Activated CD8-positive, alpha-beta T cell treated with anti-CD3 and anti-CD28 coated beads for 36 hours (primary cell): ENCODE measurements at regions not wholly inside any gene's neighbourhood (a gene's known extent, or its start where the extent isn't known, plus 50 kb on each side); places are given as distances from the start of the nearest gene placed in this dataset.
"Not testable (repeated sequence)": the region's sequence is repeated elsewhere in the genome, so short reads cannot be mapped to it uniquely, and the experiment has no call there.

ENCODE experiments used
- ATAC-seq: fragments of 200-7000 bp; cut with Tn5 transposase; one replicate; pipeline ENCODE4 v1.10.0; 2021; ENCODE audit warnings: mild to moderate bottlenecking, moderate library complexity
- CTCF ChIA-PET: fragments of 350-600 bp; sonication (Branson Sonifier 250); formaldehyde crosslinking; loops from one replicate; lab custom pipeline; 2021; ENCODE audit warnings: antibody characterized with exemption; lab: Charles Lee
- POLR2A ChIA-PET: fragments of 350-600 bp; sonication (Branson Sonifier 250); formaldehyde crosslinking; loops from one replicate; lab custom pipeline; 2021; ENCODE audit warnings: antibody characterized with exemption; lab: Charles Lee
- DNase-seq: peaks from one replicate; pipeline ENCODE4 v3.0.0-alpha.2; 2020
- H3K27ac Mint-ChIP-seq: one replicate; pipeline ENCODE4 v1.8.0; 2021; ENCODE audit warnings: mild to moderate bottlenecking, mixed read lengths
- H3K27me3 Mint-ChIP-seq: one replicate; pipeline ENCODE4 v1.8.0; 2021; ENCODE audit warnings: mixed read lengths
- H3K36me3 Mint-ChIP-seq: one replicate; pipeline ENCODE4 v1.8.0; 2021; ENCODE audit warnings: low read depth, mixed read lengths
- H3K4me1 Mint-ChIP-seq: one replicate; pipeline ENCODE4 v1.8.0; 2021; ENCODE audit warnings: low read depth, mixed read lengths
- H3K4me3 Mint-ChIP-seq: one replicate; pipeline ENCODE4 v1.8.0; 2021; ENCODE audit warnings: mild to moderate bottlenecking, moderate library complexity, mixed read lengths
- H3K9me3 Mint-ChIP-seq: one replicate; pipeline ENCODE4 v1.8.0; 2021; ENCODE audit warnings: mixed read lengths
- CTCF ChIP-seq: fragments of 200-600 bp; IDR thresholded peaks from one replicate; pipeline ENCODE4 v1.8.0; 2022; ENCODE audit warnings: antibody characterized with exemption, mild to moderate bottlenecking
- intact Hi-C: fragments of 100-400 bp; cut with micrococcal nuclease; formaldehyde crosslinking; loops from one replicate; pipeline ENCODE4 v1.10.0; 2022

- Mint-ChIP-seq H3K27ac (no peak overlapping the region), H3K4me3 (no peak overlapping the region), H3K36me3 (no peaks in the 10 kb centered on the region), H3K27me3 (no peaks in the 10 kb centered on the region), H3K4me1 (no peaks in the 10 kb centered on the region), H3K9me3 (no peaks in the 10 kb centered on the region)
- POLR2A ChIA-PET: no interaction called here
- ATAC-seq (no peak), DNase-seq (no peak)
- TF ChIP-seq CTCF: no peak
- intact Hi-C loops: no loop called here
- CTCF ChIA-PET: no interaction called here
Measured at GRCh38 chr9:118659011-118659410, 710.2 kb downstream of the BRINP1 start.

GRCh38 chr9:118665226-118665919 lies 703.9 kb downstream of the BRINP1 start:
- H3K4me3 Mint-ChIP-seq: no peak overlapping the region
- ATAC-seq (no peak), DNase-seq (no peak)
- no peaks in the 10 kb centered on the region for H3K9me3 Mint-ChIP-seq
- H3K36me3 Mint-ChIP-seq: no peaks in the 10 kb centered on the region
- POLR2A ChIA-PET: no interaction called here
- intact Hi-C loops: no loop called here
- TF ChIP-seq CTCF: no peak
- no peak overlapping the region for H3K27ac Mint-ChIP-seq
- CTCF ChIA-PET: no interaction called here
- no peaks in the 10 kb centered on the region for H3K27me3 Mint-ChIP-seq
- H3K4me1 Mint-ChIP-seq: no peaks in the 10 kb centered on the region

- POLR2A ChIA-PET: no interaction called here
- CTCF ChIA-PET: no interaction called here
- Mint-ChIP-seq H3K4me1 (no peaks in the 10 kb centered on the region), H3K36me3 (no peaks in the 10 kb centered on the region), H3K27me3 (no peaks in the 10 kb centered on the region), H3K4me3 (no peak overlapping the region), H3K9me3 (no peaks in the 10 kb centered on the region), H3K27ac (no peak overlapping the region)
- no peak for DNase-seq
- no peak for ATAC-seq
- intact Hi-C loops: no loop called here
- TF ChIP-seq CTCF: no peak
Measured at GRCh38 chr9:118670011-118670953, 699.0 kb downstream of the BRINP1 start.

- POLR2A ChIA-PET: no interaction called here
- DNase-seq: no peak
- Mint-ChIP-seq H3K4me1 (no peaks in the 10 kb centered on the region), H3K27me3 (no peaks in the 10 kb centered on the region), H3K4me3 (no peak overlapping the region), H3K36me3 (no peaks in the 10 kb centered on the region), H3K27ac (no peak overlapping the region), H3K9me3 (no peaks in the 10 kb centered on the region)
- ATAC-seq: no peak
- CTCF ChIA-PET: no interaction called here
- no peak for TF ChIP-seq CTCF
- intact Hi-C loops: no loop called here
Measured at GRCh38 chr9:118674942-118675341, 694.3 kb downstream of the BRINP1 start.

- H3K4me3 Mint-ChIP-seq, H3K27me3 Mint-ChIP-seq, POLR2A ChIA-PET, CTCF ChIA-PET, ATAC-seq, H3K27ac Mint-ChIP-seq, intact Hi-C loops, H3K36me3 Mint-ChIP-seq, H3K4me1 Mint-ChIP-seq, H3K9me3 Mint-ChIP-seq, DNase-seq: not testable (repeated sequence)
Measured at GRCh38 chr9:118677936-118678653, 691.1 kb downstream of the BRINP1 start.
